ENCODE measurements at regions not wholly inside any gene's neighbourhood (a gene's known extent, or its start where the extent isn't known, plus 50 kb on each side); places are given as distances from the start of the nearest gene placed in this dataset.

GRCh38 chr20:57844626-57845596 lies 135.1 kb upstream of the PMEPA1 start:
- Mint-ChIP-seq H3K4me1 (ENCODE audit: low read depth) (no peaks in the 10 kb centered on the region), H3K36me3 (ENCODE audit: low read depth) (no peaks in the 10 kb centered on the region), H3K27ac (no peak overlapping the region), H3K27me3 (ENCODE audit: insufficient read depth) (peaks cover 7% of the 10 kb centered on the region), H3K4me3 (no peak overlapping the region), H3K9me3 (no peaks in the 10 kb centered on the region)
- intact Hi-C loops (cut with micrococcal nuclease): no loop called here
- no peak for DNase-seq (ENCODE audit: low spot score)

GRCh38 chr20:57843941-57844625 lies 134.3 kb upstream of the PMEPA1 start:
- no peaks in the 10 kb centered on the region for H3K4me1 Mint-ChIP-seq (ENCODE audit: low read depth)
- intact Hi-C loops (cut with micrococcal nuclease): no loop called here
- H3K9me3 Mint-ChIP-seq: no peaks in the 10 kb centered on the region
- H3K27ac Mint-ChIP-seq: no peak overlapping the region
- H3K27me3 Mint-ChIP-seq (ENCODE audit: insufficient read depth): peaks cover 7% of the 10 kb centered on the region
- no peak for DNase-seq (ENCODE audit: low spot score)
- no peaks in the 10 kb centered on the region for H3K36me3 Mint-ChIP-seq (ENCODE audit: low read depth)
- no peak overlapping the region for H3K4me3 Mint-ChIP-seq

GRCh38 chr20:57842720-57843119 lies 132.9 kb upstream of the PMEPA1 start:
- Mint-ChIP-seq H3K9me3 (no peaks in the 10 kb centered on the region), H3K27me3 (ENCODE audit: insufficient read depth) (peaks cover 4% of the 10 kb centered on the region), H3K36me3 (ENCODE audit: low read depth) (no peaks in the 10 kb centered on the region), H3K4me3 (no peak overlapping the region), H3K4me1 (ENCODE audit: low read depth) (no peaks in the 10 kb centered on the region), H3K27ac (no peak overlapping the region)
- no peak for DNase-seq (ENCODE audit: low spot score)
- intact Hi-C loops (cut with micrococcal nuclease): no loop called here

GRCh38 chr20:57841297-57841866 lies 131.6 kb upstream of the PMEPA1 start:
- Mint-ChIP-seq H3K4me1 (ENCODE audit: low read depth) (no peaks in the 10 kb centered on the region), H3K27me3 (ENCODE audit: insufficient read depth) (no peaks in the 10 kb centered on the region)

GRCh38 chr20:57840504-57841296 lies 130.9 kb upstream of the PMEPA1 start:
- no peaks in the 10 kb centered on the region for H3K4me1 Mint-ChIP-seq (ENCODE audit: low read depth)
- DNase-seq (ENCODE audit: low spot score): no peak
- H3K9me3 Mint-ChIP-seq: no peaks in the 10 kb centered on the region
- no peaks in the 10 kb centered on the region for H3K27me3 Mint-ChIP-seq (ENCODE audit: insufficient read depth)
- intact Hi-C loops (cut with micrococcal nuclease): no loop called here
- H3K27ac Mint-ChIP-seq: no peak overlapping the region
- no peak overlapping the region for H3K4me3 Mint-ChIP-seq
- no peaks in the 10 kb centered on the region for H3K36me3 Mint-ChIP-seq (ENCODE audit: low read depth)

More at GRCh38 chr20:57841297-57841866, 131.6 kb upstream of the PMEPA1 start:
- H3K4me3 Mint-ChIP-seq: no peak overlapping the region
- no peaks in the 10 kb centered on the region for H3K9me3 Mint-ChIP-seq
- no peaks in the 10 kb centered on the region for H3K36me3 Mint-ChIP-seq (ENCODE audit: low read depth)
- no peak overlapping the region for H3K27ac Mint-ChIP-seq
- no peak for DNase-seq (ENCODE audit: low spot score)
- intact Hi-C loops (cut with micrococcal nuclease): no loop called here

GRCh38 chr20:57840066-57840465 lies 130.3 kb upstream of the PMEPA1 start:
- DNase-seq (ENCODE audit: low spot score): no peak
- Mint-ChIP-seq H3K4me3 (no peak overlapping the region), H3K36me3 (ENCODE audit: low read depth) (no peaks in the 10 kb centered on the region), H3K27me3 (ENCODE audit: insufficient read depth) (peaks cover under 1% of the 10 kb centered on the region), H3K4me1 (ENCODE audit: low read depth) (no peaks in the 10 kb centered on the region), H3K9me3 (no peaks in the 10 kb centered on the region), H3K27ac (no peak overlapping the region)
- intact Hi-C loops (cut with micrococcal nuclease): no loop called here

GRCh38 chr20:57838670-57839151 lies 128.9 kb upstream of the PMEPA1 start:
- H3K4me3 Mint-ChIP-seq: no peak overlapping the region
- H3K36me3 Mint-ChIP-seq (ENCODE audit: low read depth): no peaks in the 10 kb centered on the region
- no peaks in the 10 kb centered on the region for H3K4me1 Mint-ChIP-seq (ENCODE audit: low read depth)
- intact Hi-C loops (cut with micrococcal nuclease): no loop called here
- no peaks in the 10 kb centered on the region for H3K9me3 Mint-ChIP-seq
- DNase-seq (ENCODE audit: low spot score): no peak
- H3K27me3 Mint-ChIP-seq (ENCODE audit: insufficient read depth): peaks cover 4% of the 10 kb centered on the region
- no peak overlapping the region for H3K27ac Mint-ChIP-seq

- intact Hi-C loops (cut with micrococcal nuclease): no loop called here
- Mint-ChIP-seq H3K4me3 (no peak overlapping the region), H3K4me1 (ENCODE audit: low read depth) (no peaks in the 10 kb centered on the region), H3K27ac (no peak overlapping the region), H3K27me3 (ENCODE audit: insufficient read depth) (peaks cover 4% of the 10 kb centered on the region), H3K36me3 (ENCODE audit: low read depth) (no peaks in the 10 kb centered on the region), H3K9me3 (no peaks in the 10 kb centered on the region)
- DNase-seq (ENCODE audit: low spot score): no peak
These were observed 127.6 kb upstream of the PMEPA1 start for GRCh38 chr20:57837208-57838035.

GRCh38 chr20:57835588-57836455 lies 126.0 kb upstream of the PMEPA1 start:
- Mint-ChIP-seq H3K9me3 (no peaks in the 10 kb centered on the region), H3K27ac (no peak overlapping the region)

GRCh38 chr20:57835074-57835452 lies 125.2 kb upstream of the PMEPA1 start:
- Mint-ChIP-seq H3K27ac (no peak overlapping the region), H3K4me3 (no peak overlapping the region), H3K36me3 (ENCODE audit: low read depth) (no peaks in the 10 kb centered on the region), H3K4me1 (ENCODE audit: low read depth) (no peaks in the 10 kb centered on the region), H3K9me3 (no peaks in the 10 kb centered on the region), H3K27me3 (ENCODE audit: insufficient read depth) (peaks cover 4% of the 10 kb centered on the region)
- intact Hi-C loops (cut with micrococcal nuclease): no loop called here
- DNase-seq (ENCODE audit: low spot score): no peak

More at GRCh38 chr20:57835588-57836455, 126.0 kb upstream of the PMEPA1 start:
- Mint-ChIP-seq H3K4me1 (ENCODE audit: low read depth) (no peaks in the 10 kb centered on the region), H3K27me3 (ENCODE audit: insufficient read depth) (peaks cover 4% of the 10 kb centered on the region), H3K4me3 (no peak overlapping the region), H3K36me3 (ENCODE audit: low read depth) (no peaks in the 10 kb centered on the region)
- no peak for DNase-seq (ENCODE audit: low spot score)
- intact Hi-C loops (cut with micrococcal nuclease): no loop called here

- H3K9me3 Mint-ChIP-seq: no peaks in the 10 kb centered on the region
- H3K27me3 Mint-ChIP-seq (ENCODE audit: insufficient read depth): peaks cover 4% of the 10 kb centered on the region
- H3K36me3 Mint-ChIP-seq (ENCODE audit: low read depth): no peaks in the 10 kb centered on the region
- no peak overlapping the region for H3K27ac Mint-ChIP-seq
- no peak overlapping the region for H3K4me3 Mint-ChIP-seq
- intact Hi-C loops (cut with micrococcal nuclease): no loop called here
- DNase-seq (ENCODE audit: low spot score): no peak
- no peaks in the 10 kb centered on the region for H3K4me1 Mint-ChIP-seq (ENCODE audit: low read depth)
These were observed 124.7 kb upstream of the PMEPA1 start for GRCh38 chr20:57834306-57835073.
